ENCODE measurements at regions not wholly inside any gene's neighbourhood (a gene's known extent, or its start where the extent isn't known, plus 50 kb on each side); places are given as distances from the start of the nearest gene placed in this dataset.

- TF ChIP-seq CTCF (IDR thresholded peaks at IDR 0.05) (no peak), POLR2A (IDR thresholded peaks at IDR 0.05) (no peak)
Measured at GRCh38 chr3:152581951-152582350, 253.0 kb upstream of the P2RY1 start.

All from upper lobe of left lung (tissue), 4 donors.